Activated CD4-positive, alpha-beta T cell treated with anti-CD3 and anti-CD28 coated beads, Interleukin-2, amount 50 U/mL, for 16 hours (primary cell): ENCODE measurements at regions not wholly inside any gene's neighbourhood (a gene's known extent, or its start where the extent isn't known, plus 50 kb on each side); places are given as distances from the start of the nearest gene placed in this dataset.

Experiments
- DNase-seq: peaks from one replicate; pipeline ENCODE4 v3.0.0-alpha.2; 2020

GRCh38 chr7:35331730-35332678, 78.1 kb upstream of the TBX20 start:
- DNase-seq = no peak

GRCh38 chr7:35329026-35329425, 75.1 kb upstream of the TBX20 start:
- no peak for DNase-seq

- DNase-seq = no peak
These were observed 65.7 kb upstream of the TBX20 start for GRCh38 chr7:35319606-35320005.

GRCh38 chr7:35316549-35316948, 62.6 kb upstream of the TBX20 start:
- DNase-seq = no peak

GRCh38 chr7:35315517-35315916, 61.6 kb upstream of the TBX20 start:
- DNase-seq = no peak

- no peak for DNase-seq
These were observed 60.5 kb upstream of the TBX20 start for GRCh38 chr7:35314354-35314753.

- no peak for DNase-seq
These were observed 59.7 kb upstream of the TBX20 start for GRCh38 chr7:35313575-35313974.
